ENCODE measurements at regions not wholly inside any gene's neighbourhood (a gene's known extent, or its start where the extent isn't known, plus 50 kb on each side); places are given as distances from the start of the nearest gene placed in this dataset.

- no peak for DNase-seq
- no peak overlapping the region for H3K27ac ChIP-seq
- no peaks in the 10 kb centered on the region for H3K27me3 ChIP-seq (ENCODE audit: insufficient read depth in 3 of 3, low read length in 2 of 3)
- no peak for ATAC-seq
- TF ChIP-seq, protein P1, sequence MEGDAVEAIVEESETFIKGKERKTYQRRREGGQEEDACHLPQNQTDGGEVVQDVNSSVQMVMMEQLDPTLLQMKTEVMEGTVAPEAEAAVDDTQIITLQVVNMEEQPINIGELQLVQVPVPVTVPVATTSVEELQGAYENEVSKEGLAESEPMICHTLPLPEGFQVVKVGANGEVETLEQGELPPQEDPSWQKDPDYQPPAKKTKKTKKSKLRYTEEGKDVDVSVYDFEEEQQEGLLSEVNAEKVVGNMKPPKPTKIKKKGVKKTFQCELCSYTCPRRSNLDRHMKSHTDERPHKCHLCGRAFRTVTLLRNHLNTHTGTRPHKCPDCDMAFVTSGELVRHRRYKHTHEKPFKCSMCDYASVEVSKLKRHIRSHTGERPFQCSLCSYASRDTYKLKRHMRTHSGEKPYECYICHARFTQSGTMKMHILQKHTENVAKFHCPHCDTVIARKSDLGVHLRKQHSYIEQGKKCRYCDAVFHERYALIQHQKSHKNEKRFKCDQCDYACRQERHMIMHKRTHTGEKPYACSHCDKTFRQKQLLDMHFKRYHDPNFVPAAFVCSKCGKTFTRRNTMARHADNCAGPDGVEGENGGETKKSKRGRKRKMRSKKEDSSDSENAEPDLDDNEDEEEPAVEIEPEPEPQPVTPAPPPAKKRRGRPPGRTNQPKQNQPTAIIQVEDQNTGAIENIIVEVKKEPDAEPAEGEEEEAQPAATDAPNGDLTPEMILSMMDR (IDR thresholded peaks at IDR 0.05): no peak
- no peak overlapping the region for H3K4me3 ChIP-seq
- intact Hi-C loops (cut with DNase I): no loop called here
- H3K4me1 ChIP-seq: no peaks in the 10 kb centered on the region
- no peaks in the 10 kb centered on the region for H3K9me3 ChIP-seq
- H3K36me3 ChIP-seq (ENCODE audit: insufficient read depth in 1 of 2, low read depth in 1 of 2): no peaks in the 10 kb centered on the region
Observed at GRCh38 chr3:145785668-145786067, 375.3 kb downstream of the PLOD2 start.

GRCh38 chr3:145798007-145798406 is 363.0 kb downstream of the PLOD2 start:
- H3K4me1 ChIP-seq: no peaks in the 10 kb centered on the region
- DNase-seq: no peak
- no peak for ATAC-seq
- no peak overlapping the region for H3K27ac ChIP-seq
- no peak overlapping the region for H3K4me3 ChIP-seq
- no peaks in the 10 kb centered on the region for H3K9me3 ChIP-seq
- 71 to 84% (median 79%) methylated on average over 3 of the region's 3 CpGs for WGBS, 3 donors
- no peaks in the 10 kb centered on the region for H3K36me3 ChIP-seq (ENCODE audit: insufficient read depth in 1 of 2, low read depth in 1 of 2)
- TF ChIP-seq, protein P1 (IDR thresholded peaks at IDR 0.05): no peak
- intact Hi-C loops (cut with DNase I): no loop called here
- H3K27me3 ChIP-seq (ENCODE audit: insufficient read depth in 3 of 3, low read length in 2 of 3): no peaks in the 10 kb centered on the region

DNA sequence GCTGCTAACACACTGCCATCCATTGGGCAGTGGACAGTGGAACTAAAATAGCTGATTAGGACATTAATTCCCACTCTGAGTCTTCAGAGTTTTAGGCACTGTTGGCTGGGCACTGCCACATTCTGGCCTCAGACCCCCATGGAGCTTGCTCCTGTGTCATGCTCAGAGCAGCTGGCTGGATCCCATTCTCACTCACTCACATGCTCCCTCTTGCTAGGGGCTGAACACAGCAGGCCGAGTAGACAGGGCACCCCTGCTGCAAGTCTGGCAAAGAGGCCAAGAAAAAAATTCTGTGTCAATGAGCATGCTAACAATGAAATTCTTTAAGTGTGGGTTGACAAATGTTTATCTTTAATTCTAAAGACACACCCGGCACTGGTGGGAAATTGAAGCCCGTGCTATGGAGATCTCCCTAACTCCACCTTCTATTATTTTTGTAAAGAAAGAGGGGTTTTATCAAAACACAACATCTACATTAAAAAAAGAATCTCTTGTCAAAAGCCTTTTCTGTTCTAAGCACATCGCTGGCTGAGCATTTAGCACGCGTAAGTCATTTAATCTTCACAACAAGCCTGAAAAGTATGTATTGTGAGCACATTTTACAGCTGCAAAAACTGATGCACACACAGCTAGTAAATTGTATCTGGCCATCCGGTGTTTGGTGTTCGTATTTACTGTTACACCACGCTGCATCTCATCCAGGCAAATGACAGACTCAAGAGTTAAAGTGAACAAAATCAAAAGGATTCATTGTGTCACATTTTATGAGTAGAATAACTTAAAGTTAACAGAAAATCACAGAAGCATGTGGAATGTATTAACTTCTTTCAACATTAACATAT is 362.1 kb downstream of the PLOD2 start:
- no peaks in the 10 kb centered on the region for H3K27me3 ChIP-seq (ENCODE audit: insufficient read depth in 3 of 3, low read length in 2 of 3)
- 18 to 29% (median 22%) methylated on average over 9 of the region's 9 CpGs for WGBS, 3 donors
- no peak overlapping the region for H3K4me3 ChIP-seq
- no peak for ATAC-seq
- no peak overlapping the region for H3K27ac ChIP-seq
- no peaks in the 10 kb centered on the region for H3K36me3 ChIP-seq (ENCODE audit: insufficient read depth in 1 of 2, low read depth in 1 of 2)
- DNase-seq: no peak
- TF ChIP-seq, protein P1 (IDR thresholded peaks at IDR 0.05): no peak
- H3K9me3 ChIP-seq: no peaks in the 10 kb centered on the region
- intact Hi-C loops (cut with DNase I): no loop called here
- no peaks in the 10 kb centered on the region for H3K4me1 ChIP-seq

DNA sequence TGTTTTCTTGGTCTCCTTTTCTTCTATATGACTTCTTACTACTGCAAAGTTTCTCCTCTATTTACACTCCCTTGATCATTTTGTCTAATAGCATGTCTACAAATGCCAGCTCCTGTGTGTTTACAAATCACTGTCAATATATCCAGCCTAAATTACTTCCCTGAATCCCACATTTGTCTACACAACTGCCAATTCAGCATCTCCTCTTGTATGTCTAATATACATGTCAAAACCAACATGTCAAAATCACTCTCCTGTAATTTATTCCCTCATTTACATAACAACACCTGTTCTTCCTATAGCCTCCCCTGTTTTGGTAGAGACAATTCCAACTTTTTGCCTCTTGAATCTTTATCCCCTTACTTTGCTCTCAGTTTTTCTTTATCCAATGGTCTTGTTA is 359.3 kb downstream of the PLOD2 start:
- Histone ChIP-seq H3K4me1 (no peaks in the 10 kb centered on the region), H3K27ac (no peak overlapping the region), H3K36me3 (ENCODE audit: insufficient read depth in 1 of 2, low read depth in 1 of 2) (no peaks in the 10 kb centered on the region), H3K4me3 (no peak overlapping the region), H3K27me3 (ENCODE audit: insufficient read depth in 3 of 3, low read length in 2 of 3) (no peaks in the 10 kb centered on the region), H3K9me3 (no peaks in the 10 kb centered on the region)
- no peak for ATAC-seq
- TF ChIP-seq, protein P1 (IDR thresholded peaks at IDR 0.05): no peak
- intact Hi-C loops (cut with DNase I): no loop called here
- DNase-seq: no peak

DNA sequence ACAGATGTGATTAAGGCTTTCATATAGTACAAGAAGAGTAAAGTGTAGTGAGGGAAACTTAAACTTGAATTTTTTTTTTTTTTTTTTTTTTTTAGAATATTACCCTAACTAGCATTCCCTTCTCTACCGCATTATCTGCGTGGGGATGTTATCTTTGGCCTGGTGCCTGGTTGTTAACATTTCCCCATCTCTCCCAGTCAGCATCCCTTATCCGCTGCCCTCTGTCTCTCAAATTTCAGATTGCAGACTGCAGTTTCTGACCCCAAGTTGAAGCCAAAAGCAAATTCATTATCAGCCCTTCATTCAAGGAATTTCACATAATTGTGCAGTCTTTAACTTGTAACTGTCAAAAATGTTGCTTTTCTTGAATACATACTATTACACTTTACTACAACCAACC is 353.0 kb downstream of the PLOD2 start:
- TF ChIP-seq, protein P1 (IDR thresholded peaks at IDR 0.05): no peak
- ATAC-seq: no peak
- DNase-seq: no peak

More for the DNA sequence above, 353.0 kb downstream of the PLOD2 start:
- no peaks in the 10 kb centered on the region for H3K9me3 ChIP-seq
- no peaks in the 10 kb centered on the region for H3K4me1 ChIP-seq
- 0 to 31% (median 4%) methylated on average over 3 of the region's 3 CpGs for WGBS, 3 donors
- H3K27ac ChIP-seq: no peak overlapping the region
- intact Hi-C loops (cut with DNase I): no loop called here
- no peaks in the 10 kb centered on the region for H3K36me3 ChIP-seq (ENCODE audit: insufficient read depth in 1 of 2, low read depth in 1 of 2)
- H3K4me3 ChIP-seq: no peak overlapping the region
- H3K27me3 ChIP-seq (ENCODE audit: insufficient read depth in 3 of 3, low read length in 2 of 3): no peaks in the 10 kb centered on the region
